HG03159 (cell line): ENCODE measurements at regions not wholly inside any gene's neighbourhood (a gene's known extent, or its start where the extent isn't known, plus 50 kb on each side); places are given as distances from the start of the nearest gene placed in this dataset.
A peak's percentile ranks its signal among the peaks of the same experiment; 100 is the strongest.
"Not testable (repeated sequence)": the region's sequence is repeated elsewhere in the genome, so short reads cannot be mapped to it uniquely, and the experiment has no call there.

Experiments used
- ATAC-seq: cut with Tn5 transposase; IDR thresholded peaks from one replicate; pipeline ENCODE4 v1.9.1; 2021; ENCODE audit warnings: mild to moderate bottlenecking, moderate library complexity; ENCODE audit not compliant: unreplicated experiment

DNA sequence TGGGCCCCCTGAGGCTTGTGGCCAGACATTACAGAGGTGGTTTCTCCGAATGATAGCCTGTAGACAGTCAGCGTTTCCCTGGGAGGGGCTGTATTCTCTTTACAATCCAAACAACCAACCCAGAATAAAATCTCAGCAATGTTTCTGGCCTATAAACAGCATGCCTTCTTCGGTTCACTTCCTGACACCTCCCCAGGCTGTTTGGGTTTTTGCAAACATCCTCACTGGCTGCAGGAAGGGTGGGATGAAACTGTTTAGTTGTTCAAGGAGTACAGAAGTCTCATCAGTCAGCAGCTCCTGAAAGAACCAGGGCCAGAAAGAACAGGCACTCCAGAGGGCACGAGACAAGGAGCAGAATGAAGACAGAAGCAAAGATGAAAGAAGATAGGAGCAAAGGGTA, 350.0 kb downstream of the QKI start:
- ATAC-seq: no peak

DNA sequence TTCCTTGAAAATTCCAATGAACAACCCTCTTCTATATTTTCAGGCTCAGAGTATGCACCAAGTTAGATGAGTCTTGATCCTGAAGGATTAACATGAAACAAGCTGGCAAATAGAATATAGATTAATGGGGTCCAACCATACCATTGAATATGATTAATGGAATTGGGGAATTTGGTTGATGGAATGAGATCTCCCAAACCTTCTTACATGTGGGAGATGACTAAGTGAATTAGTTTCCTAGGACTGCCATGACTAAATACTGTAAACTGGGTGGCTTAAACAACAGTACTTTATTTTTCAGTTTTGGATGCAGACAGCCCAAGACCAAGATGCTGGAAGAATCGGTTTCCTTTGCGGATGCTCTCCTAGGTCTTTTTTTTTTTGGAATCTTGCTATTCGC, 347.0 kb downstream of the QKI start:
- ATAC-seq: no peak

DNA sequence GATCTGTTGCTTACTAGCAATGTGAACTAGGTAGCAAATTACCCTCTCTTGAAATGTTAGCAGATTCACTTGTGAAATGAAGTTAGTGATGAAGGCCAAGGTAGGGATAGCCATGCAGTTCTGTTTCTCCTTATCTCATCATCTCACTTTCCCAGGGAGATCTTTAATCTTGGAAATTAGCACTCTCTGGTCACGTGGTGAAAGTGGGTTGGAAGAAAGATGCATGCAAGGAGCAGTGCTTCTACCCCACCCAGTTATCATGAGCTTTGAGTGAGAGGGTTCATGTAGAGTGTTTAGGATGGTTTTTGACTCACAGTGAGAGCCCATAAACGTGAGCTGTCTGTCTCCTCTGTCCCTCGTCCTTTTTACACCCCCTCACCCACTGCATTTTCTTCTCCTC, 346.3 kb downstream of the QKI start:
- ATAC-seq: no peak

DNA sequence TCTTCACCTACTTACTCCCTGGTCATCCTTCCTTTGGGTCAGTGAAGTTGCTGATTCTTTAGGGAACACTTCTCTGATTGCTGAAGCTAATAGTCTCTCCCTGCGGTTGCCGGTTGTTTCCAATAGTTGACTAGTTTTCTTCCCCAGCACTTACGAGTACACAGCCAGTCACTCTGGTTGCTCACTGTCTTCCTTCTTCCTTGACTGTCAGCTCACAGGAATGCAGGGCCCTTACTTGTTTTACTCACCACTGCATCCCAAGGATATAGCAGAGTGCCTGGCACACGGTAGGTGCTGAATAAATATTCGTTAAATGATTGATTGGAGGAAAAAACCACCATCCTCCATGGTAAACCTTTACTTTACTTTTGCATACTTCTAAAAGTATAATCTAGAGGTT, 345.0 kb downstream of the QKI start:
- ATAC-seq: no peak

DNA sequence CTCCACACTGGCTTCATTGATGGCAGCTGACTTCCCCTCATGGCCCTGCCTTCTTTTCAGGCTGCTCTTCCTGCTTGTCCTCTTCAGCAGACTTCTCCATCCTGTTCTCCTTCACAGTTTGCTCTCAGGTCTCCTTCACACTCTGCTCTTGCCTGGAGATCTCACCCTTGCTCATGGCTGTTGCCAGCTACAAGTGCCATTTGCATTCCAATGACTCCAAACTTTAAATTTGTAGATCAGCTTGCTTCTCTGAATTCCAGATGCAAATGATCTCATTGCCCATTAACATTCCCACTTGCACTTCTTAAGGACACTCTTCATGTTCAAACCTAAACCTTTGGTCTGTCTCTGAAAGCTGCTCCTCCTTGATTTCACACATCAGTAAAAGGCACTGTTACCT, 343.0 kb downstream of the QKI start:
- no peak for ATAC-seq

DNA sequence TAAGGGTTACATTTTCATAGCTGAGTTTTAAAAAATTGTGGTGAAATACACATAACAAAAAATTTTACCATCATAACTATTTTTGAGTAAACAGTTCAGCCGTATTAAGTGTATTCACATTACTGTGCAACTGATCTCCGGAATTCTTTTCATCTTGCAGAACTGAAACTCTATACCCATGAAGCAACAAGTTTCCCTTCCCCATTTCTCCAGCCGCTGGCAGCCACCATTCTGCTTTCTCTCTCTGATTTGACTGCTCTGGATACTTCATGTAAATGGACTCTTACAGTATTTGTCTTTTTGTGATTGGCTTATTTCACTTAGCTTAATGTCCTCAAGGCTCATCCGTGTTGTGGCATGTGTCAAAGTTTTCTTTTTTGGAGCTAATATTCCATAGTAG, 341.6 kb downstream of the QKI start:
- peak; percentile 100 for ATAC-seq

DNA sequence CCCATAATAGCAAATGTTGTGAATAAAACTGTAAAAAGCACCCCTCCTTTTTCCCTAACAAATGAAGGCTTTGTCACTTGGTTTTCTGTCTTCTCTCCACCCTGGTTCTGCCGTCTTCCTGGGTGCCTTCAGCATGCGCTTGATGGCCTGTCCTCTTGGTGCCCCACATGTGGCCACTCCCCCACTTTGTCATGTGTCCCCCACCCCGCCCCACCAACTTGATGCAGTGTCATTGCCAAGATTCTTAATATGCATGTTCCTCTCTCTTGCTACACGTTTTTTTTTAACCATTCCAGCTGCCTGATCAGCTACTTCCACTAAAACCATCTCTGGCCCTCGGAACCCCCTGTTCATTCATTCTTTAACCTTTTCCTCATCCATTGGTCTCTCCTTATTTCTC, 340.3 kb downstream of the QKI start:
- no peak for ATAC-seq

DNA sequence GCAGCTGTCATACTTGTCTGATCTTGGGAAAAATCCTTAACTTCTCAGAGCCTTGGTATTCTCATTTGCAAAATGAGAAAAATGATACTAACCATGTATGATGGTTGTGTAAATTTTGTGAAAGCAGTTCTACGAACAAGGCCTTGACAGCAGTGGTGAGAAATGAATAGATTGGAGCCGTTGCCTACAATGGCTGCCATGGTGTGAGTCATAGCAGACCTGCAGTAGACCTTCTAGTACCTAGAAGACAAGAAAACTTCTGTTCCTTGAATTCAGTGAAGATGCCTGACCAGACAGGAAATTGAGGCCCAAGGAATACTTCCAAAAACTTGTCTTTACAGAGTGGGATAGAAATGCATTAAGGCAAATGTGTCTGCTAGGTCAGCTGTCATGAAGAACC, 338.9 kb downstream of the QKI start:
- ATAC-seq: no peak

DNA sequence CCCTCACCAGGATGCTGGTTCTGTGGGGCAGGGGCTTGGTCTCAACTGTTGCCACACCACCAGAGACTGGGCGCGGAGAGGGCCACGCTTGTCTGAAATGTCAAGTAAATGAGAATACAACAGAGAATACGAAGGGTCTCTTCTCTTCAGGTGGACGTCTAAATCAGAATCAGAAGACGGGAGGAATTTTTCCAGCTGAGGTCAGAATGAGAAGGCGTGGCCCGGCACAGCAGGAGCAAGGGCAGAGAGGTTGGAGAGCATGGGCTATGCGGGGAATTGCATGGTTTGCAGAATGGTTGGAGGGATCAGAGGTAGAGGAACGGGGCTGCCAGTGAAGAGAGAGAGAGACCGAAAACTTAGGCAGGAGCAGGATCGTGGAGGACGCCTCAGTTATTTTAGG, 337.9 kb downstream of the QKI start:
- ATAC-seq: no peak

DNA sequence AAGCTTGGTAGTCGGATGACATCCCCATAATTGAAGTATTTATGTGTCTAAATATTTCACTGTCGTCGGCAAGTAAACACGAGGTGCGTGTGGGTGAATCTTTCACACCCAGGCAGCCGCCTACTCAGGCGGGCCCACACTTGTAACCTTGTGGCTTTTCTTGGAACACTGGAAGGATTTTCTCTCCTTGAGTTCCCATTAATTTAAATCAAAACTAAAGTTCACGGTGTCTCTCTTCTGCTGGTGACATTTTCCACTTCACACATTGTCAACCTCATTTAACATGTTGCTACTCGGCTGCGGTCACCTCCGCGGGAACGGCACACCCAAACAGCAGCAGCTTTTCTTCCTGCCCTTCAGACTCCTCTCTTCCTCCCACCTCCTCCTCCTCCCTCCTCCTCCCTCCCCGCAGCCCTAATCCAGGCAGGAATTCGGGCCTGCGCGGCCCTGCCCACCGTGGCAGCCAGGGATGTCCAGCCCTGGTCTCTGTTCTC, 336.6 kb downstream of the QKI start:
- no peak for ATAC-seq

DNA sequence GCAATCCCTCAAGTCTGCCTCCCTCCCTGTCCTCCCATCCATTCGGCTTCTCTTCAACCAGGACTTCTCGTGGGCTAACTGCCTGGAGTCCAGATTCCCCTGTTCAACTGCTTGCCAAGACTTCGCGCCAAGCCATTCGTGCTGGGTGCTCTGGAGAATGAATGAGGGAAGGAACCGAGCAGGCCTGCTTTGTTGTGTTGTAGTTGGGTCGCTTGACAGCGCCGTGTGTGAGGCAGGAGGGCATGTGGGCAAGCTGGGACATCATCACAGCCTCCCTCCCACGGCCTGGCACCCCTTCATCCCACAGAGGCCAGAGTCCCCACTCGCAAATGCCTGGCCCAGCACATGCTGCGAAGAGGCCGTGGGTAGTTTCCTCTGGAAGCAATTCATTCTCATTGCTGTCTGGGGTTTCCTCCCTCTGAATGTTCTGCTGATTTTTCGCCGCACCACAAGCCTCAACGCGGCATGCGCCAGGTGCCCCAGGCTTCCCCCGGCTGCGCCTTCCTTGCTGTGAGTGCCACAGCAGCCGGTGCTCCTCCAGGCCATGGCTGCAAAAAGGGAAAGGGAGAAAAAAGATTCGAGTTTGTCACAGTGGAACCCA, 336.0 kb downstream of the QKI start:
- ATAC-seq: no peak

DNA sequence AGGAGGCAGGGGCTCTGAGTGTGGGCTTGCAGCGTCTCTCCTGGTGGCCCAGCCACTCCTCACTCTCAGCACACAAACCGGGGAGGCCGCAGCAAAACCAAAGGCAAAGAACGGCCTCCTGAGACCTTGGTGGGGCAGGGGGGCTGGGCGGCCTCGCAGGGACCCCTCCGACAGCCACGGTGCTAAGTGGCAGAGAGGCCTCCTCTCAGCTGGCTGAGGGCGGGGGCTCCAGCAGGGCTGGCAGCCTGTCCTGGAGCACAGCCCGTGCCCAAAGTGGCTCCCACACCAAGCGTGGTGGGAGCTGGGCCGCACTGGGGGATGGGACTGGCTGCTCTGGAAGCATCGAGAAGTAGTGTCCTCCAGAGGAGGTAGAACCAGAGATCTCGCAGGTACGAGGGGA, 334.4 kb downstream of the QKI start:
- ATAC-seq: no peak

DNA sequence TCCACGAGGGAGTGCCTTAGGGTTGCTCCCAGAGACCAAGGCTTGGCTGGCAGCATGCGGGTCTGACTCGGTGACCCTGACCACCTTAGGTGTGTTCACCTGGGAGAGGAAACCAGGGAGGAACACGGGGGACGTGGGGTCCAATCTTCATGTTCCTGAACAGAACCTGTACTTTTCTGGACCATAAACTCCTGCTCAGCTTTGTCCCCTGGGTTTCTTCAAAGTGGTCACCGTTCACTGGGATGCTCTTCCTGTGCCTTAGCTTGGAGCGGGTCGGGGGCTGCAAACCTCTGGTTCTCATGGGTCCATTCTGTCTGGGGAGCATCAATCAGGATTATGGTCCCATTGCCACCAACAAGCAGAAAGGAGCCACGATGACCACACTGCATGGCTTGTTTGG, 333.5 kb downstream of the QKI start:
- ATAC-seq: no peak

DNA sequence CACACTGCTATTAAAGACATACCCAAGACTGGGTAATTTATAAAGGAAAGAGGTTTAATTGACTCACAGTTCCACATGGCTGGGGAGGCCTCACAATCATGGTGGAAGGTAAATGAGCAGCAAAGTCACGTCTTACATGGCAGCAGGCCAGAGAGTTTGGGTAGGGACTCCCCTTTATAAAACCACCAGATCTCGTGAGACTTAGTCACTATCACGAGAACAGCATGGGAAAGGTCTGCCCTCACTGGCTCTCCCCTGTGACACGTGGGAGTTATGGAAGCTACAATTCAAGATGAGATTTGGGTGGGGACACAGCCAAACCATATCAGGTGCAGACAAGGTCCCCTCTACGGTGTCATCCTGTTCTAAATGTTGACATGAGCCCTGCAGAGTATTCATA, 332.5 kb downstream of the QKI start:
- ATAC-seq: not testable (repeated sequence)

DNA sequence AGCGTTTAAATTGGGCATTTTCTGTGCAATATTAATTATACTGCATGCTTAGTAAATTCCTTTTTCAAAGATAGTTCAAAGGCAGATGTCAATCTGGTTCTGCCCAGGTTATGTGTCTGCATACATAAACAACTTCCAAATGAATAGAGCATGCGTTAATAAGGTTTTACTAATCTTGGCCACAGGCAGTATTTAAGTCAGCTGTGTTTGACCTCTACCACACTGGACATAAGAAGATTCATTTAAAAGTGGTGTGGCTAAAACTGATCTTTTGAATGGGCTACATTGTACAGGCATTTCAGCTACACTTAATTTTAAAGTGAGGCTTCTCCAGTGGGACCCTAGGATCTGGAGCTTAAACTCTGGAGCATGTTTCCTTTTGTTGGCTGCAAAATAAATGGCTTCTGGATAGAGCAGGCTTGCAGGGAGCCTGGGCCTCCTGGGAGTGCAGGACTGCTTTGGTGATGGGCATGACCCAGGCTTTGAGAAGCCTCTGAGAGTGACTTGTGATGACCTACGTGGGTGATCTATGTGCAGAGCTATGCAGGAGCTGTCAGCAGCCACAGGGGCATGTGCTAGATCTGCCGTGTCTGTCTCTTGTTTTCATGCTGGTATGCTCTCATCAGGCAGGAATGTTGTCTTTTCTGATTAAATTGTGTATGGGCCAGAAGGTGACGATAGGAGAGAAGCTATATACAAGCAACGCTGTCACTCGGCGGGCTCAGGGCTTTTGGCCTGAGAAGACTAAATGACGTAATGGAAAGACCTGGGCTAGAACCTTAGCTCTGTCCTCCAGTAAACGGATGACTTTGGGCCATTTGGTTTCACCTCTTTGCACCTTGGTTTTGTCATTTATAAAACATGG, 331.2 kb downstream of the QKI start:
- ATAC-seq: no peak

DNA sequence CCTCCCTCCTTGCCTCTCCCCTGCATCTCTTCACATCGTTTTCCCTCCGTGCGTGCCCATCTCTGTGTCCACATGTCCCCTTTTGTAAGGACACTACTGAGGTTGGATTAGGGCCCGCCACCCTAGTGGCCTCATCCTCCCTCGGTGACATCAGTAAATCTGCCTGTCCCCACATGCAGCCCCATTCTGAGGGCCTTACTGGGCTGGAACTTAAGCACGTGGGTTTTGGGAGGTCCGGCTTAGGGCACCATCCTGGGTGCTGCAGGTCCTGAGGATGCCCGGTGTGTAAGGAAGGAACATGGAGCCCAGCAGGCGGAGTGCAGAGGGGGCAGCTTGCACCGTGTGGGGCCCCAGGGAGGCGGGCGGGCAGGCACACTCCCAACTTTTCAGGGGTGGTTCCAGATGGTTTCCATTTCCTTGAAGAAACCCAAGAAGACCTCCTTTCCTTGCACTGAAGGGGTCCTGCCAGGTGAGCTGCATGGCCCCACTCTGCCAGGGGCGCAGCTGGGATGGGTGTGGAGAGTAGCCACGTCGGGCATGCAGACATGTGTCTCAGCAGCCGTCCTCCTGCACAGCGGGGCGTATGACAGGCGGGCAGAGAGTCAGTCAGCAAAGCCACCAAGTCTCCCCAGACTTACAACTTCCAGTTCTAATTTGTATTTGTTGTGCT, 329.9 kb downstream of the QKI start:
- ATAC-seq: no peak

DNA sequence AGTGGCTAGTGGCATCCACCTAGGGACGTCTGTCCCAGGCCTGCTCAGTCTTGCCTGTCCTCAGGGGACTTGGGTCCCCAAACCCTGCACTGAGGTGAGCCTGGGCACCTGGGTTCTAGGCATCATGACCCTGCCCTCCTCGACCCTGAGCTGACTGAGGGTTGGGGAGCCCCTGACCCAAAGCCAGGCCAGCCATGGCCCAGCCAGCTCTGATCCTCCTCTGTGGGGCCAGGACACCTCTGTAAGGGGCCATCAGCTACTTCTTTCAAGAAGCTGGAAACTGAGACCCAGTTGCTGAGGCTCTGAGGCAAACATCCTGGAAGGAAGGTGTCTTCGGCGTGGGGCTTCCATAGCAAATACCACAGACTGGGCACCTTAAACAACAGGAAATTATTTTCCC, 329.3 kb downstream of the QKI start:
- ATAC-seq: no peak

DNA sequence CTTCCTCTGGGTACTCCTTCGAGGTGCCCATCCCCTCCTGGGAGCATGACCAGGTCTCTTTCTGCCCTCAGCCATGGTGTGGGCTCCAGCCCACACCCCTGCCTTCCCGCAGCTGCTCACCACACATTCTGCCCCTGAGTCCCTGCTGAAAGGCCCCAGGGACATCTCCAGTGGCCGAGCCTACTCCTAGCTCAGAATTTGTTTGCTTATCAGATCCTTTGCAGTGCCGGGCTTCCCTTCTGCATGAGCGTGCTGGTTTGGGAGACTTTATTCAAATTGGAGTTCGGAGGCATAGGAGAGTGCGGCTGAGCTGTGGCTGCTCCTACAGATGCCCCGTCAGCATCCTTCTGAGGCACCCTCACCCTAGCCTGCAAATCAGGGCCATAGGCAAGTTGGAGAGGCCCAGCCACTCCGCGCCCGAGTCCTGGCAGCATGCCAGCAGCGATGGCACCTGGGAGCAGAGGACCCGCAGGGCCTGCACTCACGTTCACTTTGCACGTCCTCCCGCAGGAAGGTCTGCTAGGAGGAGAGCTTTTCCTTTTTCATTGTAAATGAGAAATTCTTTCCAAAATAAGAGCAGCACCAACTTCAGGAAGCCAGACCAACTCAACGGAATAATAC, 327.3 kb downstream of the QKI start:
- no peak for ATAC-seq

DNA sequence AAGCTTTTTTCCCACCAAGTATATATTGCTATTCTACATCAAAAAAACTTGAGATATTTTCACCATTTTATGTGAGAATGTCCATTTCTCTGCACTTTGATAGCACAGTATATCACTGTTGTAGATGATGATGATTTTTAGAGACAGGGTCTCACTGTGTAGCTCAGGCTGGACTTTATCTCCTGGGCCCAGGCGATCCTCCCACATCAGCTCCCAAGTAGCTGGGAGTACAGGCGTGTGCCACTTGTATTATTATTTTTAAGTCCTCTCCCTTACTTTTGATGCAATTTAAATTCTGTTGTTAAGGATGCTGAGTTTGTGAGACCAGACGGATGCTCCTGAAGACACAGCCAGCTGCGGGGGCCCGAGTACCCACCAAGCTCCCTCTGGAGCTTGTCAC, 326.8 kb downstream of the QKI start:
- no peak for ATAC-seq

DNA sequence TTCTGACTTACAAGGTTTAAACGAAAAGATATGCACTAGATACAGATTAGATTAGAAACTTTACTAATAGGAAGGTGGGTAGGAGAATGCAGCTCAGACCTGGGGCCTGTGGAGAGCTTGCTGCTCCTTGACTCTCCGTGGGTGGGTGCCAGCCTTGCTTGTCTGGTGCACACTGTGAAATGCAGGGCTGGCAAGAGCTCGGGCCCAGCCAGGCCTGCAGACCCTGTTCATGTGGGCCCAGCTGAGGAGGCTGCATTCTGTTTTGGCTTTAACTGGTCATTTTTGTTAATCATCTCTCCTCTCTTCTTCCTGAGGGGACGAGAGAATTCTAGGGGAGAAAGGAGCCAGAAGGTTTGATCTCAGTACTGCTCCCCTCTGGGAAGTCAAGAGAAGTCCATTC, 325.4 kb downstream of the QKI start:
- ATAC-seq: no peak

DNA sequence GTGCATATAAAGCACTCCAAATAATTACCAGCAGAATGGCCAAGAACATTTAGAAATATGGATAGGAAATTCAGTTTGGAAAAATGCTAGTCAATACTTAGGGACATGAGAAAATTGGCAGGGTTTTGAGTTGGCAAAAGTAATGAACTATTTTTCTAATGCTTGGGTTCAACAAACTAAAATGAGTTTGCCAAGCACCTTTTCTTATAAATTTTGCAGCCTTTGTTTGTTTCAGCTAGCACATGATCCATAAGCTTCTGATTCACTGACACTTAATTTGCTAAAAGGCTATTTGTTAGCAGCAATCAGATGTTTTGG, 324.8 kb downstream of the QKI start:
- no peak for ATAC-seq
